ENCODE measurements at regions not wholly inside any gene's neighbourhood (a gene's known extent, or its start where the extent isn't known, plus 50 kb on each side); places are given as distances from the start of the nearest gene placed in this dataset.
A peak's percentile ranks its signal among the peaks of the same experiment; 100 is the strongest.

DNA sequence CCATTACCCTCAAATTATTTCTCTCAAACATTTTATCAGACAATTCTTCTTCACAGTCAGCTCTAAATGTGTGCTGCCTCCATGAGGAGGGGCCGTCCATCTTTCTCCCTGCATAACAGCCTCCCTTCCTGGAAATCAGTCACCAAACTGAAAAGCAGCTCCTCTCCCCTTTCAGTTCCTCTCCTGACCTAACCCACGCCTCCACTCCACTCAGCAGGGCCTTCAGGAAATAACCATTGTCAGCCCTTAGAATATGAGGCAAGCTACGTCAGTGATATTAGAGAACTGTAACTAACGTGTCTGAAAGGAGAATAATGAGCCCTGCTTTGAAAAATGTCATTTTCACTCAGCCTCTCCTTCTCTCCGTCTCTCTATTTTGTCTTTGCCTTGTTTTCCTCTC lies 116.2 kb downstream of the OLFM4 start:
- no peak for DNase-seq (ENCODE audit: low spot score)

DNA sequence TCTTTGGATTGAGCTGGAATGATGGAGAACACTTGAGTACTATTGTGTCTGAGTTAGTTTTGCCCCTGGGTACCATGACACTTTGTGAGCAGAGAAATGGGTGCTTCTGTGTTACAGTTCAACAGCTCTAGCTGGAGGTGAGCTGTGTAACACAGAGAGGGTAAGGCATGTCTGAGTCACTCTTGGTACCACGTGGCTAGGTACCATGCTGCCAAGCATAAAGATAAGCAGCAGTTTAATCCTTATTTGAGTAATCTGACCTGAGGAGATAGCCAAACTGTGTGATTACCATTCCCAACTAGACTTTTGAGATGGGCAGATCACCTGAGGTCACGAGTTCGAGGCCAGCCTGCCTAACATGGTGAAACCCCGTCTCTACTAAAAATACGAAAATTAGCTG lies 122.0 kb downstream of the OLFM4 start:
- no peak for DNase-seq (ENCODE audit: low spot score)

DNA sequence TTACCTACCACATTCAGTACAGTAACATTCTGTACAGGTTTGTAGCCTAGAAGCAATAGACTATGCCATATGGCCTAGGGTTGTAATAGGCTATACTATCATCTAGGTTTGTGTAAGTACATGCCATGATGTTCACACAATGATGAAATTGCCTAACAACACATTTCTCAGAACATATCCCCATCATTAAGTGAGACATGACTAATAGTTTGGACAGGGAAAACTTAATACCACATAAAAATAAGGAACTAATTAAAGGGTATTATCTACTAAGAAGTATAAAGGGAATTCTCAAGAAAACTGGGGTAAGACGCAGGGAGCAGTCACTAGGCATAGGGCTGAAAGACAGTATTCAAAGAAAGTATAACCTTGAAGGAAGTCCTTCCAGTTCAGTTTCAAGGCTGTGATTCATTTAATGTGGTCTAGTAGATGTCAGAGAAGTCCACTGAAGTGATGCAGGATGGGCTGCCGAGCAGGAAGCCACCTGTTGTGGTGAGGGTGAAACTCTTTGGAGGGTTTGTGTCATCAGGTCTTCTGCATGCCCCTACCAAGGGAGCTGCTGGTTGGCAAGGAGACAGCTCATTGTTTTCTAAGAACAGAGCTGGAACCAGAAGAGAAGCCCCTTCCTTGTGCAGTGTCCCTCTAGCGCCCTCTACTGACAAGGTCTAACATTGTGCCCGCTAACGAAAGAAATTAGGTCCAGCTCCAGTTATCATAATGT lies 122.9 kb downstream of the OLFM4 start:
- DNase-seq (ENCODE audit: low spot score): peak; percentile 43

DNA sequence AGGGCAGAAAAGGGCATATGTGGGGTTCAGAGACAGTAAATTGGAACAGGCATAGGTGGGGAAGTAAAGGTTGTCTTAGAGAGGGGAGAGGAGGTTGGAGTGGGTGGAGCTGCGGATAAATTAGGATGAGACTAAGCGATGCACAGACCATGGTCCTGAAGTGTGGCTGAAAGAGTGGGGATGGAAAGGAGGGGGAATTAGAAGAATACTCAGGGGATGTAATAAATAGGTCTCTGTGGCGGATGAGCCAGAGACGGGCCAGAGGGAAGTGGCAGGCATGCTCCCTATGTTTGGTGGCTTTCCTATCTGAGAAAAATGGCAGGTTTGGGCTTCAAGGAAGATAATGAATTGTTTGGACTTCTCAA lies 123.4 kb downstream of the OLFM4 start:
- DNase-seq (ENCODE audit: low spot score): no peak

DNA sequence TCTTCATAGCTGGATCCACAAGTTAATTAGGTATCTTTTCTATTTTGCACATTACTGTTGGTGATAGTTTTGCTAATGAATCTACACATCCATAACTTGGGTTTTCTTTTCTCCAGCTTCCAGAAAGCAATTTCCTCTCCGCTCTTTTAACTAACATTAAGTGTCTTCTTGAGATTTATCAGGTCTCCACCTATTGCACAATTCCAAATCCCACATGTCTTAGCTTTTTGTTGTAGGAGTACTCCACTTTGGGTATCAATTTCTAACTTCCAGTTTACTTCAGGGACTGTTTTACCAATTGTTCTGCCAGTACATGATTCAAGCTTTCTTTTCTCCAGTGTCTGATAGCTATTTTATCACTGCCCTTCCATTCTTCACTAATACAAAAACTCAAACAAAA lies 129.6 kb downstream of the OLFM4 start:
- DNase-seq (ENCODE audit: low spot score): no peak

DNA sequence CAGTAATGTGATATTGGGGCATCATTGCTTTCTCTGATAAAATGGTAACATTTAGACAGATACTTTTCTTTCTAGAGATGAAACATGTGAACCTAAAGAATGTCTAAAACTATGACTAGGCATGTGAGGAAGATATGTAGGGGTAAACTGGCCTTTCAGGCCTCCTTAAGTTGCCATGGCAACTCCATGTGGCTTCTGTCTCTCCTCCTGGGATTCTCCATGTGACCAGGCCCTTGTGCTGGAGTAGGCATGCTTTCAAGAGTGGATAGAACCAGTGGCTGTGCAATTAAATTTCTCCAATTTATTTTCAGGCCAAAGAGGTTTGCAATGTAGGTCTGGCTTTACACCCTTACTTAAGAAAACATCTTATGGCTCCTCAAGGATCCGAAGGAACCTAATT lies 130.8 kb downstream of the OLFM4 start:
- no peak for DNase-seq (ENCODE audit: low spot score)

DNA sequence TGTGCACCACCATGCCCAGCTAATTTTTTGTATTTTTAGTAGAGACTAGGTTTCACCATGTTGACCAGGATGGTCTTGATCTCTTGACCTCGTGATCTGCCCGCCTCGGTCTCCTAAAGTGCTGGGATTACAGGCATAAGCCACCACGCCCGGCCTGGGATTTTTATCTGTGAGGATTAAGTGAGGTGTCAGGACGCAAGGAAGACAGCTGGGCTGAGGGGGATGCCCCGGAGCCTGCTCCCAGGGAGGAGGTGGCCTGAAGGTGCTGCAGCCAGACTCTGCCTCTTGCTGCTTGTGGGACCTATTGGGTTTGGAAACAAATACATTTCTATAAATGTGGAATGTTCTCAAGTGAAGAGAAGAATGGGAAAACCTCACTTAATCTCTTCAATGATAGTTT lies 131.6 kb downstream of the OLFM4 start:
- DNase-seq (ENCODE audit: low spot score): no peak

DNA sequence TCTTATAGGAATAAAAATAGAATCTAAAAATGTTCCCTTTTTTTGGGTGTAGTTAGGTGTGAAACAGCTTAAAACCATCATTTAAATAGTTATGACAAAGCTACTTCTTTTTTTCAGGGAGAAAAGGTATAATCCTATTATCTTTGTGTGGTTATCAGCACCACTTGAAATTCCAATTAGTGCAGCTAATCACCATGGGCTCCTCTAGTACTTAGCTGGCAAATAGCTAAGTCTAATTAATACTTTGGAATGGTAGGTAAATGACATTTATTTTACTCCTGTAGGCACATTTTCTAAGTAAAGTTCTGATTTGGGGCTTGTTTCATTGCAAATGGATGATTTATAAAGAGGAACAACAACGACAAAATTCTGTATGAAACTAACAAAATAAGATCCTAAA lies 132.6 kb downstream of the OLFM4 start:
- DNase-seq (ENCODE audit: low spot score): no peak

DNA sequence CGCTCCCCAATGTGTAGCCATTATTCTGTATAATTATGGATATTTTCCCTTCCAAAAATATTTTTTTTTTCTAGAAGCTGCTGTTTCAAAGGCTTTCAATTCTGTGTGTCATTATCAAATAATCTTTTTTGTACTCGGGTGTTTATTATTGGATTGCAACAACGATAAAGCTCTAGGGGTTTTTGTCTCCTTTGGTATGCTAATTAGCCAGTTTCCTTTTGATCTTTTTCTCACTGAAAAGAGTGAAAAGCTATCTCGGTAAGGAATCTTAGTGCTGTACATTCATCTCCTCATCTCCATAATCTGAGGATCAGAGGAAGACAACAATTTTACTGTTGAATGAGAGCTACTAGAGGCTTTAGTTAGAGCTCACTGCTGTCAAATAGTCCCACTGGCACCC lies 136.6 kb downstream of the OLFM4 start:
- DNase-seq (ENCODE audit: low spot score): no peak

DNA sequence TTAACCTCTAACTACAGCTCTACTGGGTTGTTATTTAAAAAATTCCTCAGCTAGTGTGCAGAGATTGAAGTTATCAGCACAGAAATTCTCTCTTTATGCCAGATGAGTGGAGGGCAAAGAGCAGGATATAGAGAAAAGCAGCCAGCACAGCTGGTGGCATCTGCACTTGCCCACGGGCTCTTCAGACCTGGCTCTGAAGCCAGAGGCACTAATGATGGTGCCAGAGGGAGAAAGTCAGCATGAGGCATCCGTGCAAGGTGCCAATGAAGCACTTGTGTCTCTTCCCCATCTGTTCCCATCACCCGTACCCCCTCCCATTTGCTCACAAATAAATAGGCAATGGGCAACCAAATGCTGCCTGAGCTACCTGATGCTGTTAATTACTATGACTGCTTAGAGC lies 138.9 kb downstream of the OLFM4 start:
- no peak for DNase-seq (ENCODE audit: low spot score)

DNA sequence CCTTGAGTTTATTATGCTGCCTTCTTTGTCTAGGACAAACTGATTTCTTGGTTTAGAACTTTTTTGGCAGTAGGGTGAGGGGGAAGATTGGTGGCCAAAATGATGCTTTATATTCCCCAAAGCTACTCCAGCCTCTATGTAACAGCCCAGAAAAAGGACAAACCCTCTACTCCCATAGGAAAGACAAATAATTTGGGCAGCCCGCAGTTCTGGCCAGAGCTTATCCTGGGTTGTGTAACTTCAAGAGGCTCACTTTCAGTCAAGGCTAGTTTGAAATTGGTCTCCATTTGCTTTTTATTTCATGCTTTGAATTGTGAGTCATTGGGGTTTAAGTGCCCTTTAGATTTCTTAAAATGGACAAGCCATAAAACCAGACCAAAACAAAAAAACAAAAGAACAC lies 142.3 kb downstream of the OLFM4 start:
- no peak for DNase-seq (ENCODE audit: low spot score)

DNA sequence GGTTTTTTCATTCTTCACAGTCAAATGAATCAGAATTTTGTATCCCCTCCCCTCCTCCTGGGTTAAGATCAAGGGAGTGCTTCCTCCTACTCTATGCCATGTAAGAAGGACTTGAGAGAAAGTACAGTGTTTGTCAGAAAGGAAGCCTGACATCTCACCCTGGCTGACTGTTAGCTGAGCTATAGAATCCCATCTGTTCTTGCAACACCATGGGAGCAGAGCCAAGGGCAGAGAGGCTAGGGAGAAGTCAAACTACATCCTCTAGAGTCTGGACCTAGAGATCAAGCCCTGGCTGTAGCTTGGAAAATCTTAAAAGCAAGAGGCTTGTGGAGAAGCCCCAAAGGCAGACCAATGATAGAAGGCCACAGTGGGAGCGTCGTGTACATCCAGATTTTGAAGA lies 145.9 kb downstream of the OLFM4 start:
- no peak for DNase-seq (ENCODE audit: low spot score)

DNA sequence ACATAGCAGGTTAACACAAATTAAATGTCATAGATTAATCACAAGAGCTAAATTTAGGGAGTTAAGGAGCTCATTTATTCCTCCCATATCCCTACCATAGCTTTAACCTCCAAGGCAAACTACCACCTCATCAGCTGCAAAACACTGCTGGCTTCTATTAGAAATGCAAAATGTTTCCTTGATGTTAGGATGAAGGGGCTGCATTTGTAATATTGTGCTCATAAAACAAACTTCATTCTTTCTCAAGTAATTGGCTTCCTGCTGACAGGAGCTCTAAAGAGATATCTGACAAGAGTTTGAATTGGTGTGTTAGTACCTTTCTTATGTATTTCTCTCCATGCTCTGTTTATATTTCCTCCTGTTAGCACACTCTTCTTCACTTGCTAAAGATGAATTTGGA lies 152.1 kb downstream of the OLFM4 start:
- no peak for DNase-seq (ENCODE audit: low spot score)

DNA sequence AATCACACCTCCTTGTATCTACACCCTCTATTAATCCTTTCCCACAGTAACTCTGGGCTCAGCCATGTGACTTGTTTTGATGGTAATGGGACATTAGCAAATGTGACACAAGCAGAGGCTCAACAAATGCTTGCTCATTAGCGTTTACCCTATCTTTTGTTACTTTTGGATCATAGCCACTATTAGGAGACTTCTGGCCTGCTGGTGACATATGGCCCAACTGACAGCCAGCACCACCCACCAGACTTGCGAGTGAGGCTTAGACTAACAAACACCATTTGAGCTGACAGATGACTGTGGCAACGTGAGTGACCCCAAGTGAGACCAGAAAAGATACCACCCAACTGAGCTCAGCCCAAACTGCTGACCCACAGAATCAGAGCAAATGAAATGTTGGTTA lies 154.1 kb downstream of the OLFM4 start:
- no peak for DNase-seq (ENCODE audit: low spot score)

DNA sequence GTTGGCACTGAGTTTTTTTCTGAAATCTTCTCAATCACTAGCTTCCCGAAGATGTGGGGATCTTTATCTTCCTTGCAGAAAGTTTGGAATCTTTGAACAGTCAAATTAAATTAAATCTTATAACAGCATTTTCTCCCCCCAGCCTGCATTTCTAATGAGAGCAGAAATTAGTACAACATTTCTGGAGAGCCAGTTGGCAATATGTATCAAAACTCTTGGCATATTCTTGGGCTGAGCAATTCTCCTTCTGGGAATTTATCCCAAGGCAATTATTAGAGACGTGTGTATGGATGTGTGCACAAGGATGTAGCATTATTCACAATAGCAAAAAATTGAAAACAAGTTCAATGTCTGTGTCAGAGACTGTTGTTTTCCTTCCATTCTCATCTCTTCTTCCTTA lies 159.5 kb downstream of the OLFM4 start:
- DNase-seq (ENCODE audit: low spot score): no peak

DNA sequence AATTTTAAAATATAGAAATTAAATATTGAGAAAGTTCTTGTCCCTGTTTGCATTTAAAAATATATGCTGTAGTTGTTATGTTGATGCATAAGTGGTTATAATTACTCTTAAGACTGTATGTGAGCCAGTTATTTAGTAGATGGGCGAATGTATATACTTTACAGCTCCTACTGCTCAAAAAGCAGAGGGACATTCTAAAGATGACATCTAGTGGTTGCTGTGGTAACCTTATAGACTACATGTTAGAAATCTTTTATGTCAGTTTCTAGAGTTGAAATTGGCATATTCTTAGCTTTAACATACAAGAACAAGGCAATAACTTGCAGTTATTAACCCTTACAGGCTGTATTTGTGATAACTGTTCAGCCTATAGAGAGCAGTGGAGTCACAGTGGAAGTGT lies 160.5 kb downstream of the OLFM4 start:
- no peak for DNase-seq (ENCODE audit: low spot score)

DNA sequence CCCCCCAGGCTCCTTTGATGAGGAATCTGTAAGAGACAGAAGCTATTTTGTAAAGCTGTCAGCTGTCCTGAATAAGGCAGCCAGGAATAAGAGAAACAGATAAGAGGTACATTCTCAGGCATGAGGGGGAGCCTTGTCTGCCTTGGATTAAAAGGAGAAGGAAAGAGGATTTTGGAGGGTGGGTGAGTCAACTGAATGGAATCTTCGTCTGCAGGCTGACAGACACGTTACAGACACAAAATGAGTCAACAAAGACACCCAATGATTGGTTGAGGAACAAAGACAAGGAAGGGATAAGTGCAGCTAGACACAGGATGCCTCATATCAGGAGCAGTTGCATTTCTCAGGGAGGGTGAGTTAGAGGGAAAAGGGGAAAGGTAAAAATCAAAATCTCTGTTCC lies 162.5 kb downstream of the OLFM4 start:
- peak; percentile 86 for DNase-seq (ENCODE audit: low spot score)

DNA sequence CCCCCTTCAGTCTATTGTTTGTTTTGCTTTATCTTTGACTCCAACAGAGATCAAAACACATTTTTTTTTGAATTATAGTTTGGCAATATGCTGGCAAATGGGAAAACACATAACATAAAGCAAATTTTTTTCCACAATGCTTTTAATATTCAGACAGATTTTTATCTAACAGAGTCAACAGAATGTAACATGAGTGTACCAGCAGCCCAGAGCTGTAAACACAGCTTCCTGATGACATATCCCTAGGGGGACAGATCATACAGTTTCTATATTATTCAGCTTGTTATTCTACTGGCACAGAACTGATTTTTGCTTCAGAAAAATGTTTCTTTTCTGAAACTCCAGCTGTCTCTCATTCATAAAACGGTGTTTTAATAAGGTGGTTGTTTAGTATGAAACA lies 168.8 kb downstream of the OLFM4 start:
- no peak for DNase-seq (ENCODE audit: low spot score)

DNA sequence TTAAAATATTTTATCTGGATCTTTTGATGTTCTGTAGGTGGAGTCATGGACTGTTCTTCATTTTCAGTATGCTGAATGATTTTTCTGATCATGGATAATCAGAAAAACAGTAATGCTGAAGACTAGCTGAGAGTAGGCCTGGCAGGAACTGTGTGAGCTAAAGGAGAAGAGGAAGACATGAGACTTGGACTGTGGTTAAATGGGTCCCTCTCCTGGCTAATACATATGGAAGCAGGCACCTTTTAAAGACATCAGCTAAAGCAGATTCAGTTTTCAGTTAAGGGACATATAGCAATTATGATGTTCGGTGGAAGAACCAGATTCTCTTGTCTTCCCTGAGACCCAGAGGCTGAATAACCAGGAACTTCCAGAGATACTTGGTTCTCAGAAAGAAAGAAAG lies 169.4 kb downstream of the OLFM4 start:
- DNase-seq (ENCODE audit: low spot score): no peak

DNA sequence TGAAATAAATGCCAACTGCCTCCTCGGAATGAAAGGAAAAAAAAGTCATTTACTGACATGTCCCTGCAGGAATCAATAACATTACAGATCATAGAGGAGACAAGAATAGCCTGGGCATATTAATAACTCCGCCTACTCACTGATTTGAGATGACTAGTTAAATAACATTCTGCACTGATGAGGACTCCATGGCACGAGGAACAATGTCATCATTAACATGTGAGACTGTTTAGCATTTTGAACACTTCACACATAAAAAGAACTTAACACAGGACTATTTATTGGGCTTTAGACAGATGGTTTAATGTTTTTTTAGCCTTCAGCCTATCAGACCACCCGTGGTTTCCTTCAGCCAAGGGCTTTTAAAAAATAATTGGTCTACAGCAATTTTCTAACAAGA lies 170.1 kb downstream of the OLFM4 start:
- DNase-seq (ENCODE audit: low spot score): peak; percentile 15

DNA sequence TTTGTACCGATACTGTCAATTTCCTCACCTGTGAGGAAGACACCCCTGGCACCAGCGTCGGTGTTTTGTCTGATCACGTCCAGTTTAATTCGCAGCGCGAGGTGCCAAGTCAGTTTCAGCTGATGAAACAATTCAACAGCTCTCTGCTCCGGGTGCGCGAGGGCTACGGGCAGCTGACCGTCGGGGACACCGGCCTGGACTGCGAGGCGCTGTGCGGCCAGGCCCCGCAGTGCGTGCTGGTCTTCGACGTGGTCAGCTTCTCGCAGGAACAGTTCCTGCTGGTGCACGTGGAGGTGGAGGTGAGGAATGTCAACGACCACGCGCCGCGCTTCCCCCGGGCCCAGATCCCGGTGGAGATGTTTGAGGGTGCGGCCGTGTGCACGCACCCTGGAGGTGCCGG lies 171.5 kb downstream of the OLFM4 start:
- DNase-seq (ENCODE audit: low spot score): no peak

DNA sequence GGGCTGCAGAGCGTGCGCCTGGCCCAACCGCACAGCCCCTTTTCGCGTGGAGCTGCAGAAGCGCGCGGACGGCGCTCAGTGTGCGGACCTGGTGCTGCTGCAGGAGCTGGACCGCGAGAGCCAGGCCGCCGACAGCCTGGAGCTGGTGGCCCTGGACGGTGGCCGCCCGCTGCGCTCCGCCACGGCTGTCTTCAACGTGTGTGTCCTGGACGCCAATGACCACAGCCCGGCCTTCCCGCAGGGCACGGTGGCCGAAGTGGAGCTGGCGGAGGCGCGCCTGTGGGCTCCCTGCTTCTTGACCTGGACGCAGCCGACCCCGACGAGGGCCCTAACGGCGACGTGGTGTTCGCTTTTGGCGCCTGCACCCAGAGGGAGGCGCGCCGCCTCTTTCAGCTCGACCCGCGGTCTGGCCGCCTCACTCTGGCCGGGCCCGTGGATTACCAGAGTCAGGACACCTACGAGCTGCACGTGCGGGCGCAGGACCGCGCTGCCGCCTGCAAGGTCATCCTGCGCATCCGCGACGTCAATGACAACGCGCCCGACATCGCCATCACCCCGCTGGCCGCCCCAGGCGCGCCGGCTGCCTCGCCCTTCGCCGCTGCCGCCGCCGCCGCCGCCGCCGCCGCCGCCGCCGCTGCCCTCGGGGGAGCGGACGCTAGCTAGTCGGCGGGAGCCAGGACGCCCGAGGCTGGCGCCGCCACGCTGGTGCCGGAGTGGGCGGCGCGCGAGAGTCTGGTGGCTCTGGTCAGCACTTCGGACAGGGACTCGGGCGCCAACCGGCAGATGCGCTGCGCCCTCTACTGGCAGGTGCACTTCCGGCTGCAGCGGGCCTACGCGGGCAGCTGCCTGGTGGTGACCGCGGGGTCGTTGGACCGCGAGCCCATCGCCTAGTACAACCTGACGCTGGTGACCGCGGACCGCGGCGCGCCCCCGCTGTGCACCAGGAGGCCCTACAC lies 172.2 kb downstream of the OLFM4 start:
- DNase-seq (ENCODE audit: low spot score): peak; percentile 59

DNA sequence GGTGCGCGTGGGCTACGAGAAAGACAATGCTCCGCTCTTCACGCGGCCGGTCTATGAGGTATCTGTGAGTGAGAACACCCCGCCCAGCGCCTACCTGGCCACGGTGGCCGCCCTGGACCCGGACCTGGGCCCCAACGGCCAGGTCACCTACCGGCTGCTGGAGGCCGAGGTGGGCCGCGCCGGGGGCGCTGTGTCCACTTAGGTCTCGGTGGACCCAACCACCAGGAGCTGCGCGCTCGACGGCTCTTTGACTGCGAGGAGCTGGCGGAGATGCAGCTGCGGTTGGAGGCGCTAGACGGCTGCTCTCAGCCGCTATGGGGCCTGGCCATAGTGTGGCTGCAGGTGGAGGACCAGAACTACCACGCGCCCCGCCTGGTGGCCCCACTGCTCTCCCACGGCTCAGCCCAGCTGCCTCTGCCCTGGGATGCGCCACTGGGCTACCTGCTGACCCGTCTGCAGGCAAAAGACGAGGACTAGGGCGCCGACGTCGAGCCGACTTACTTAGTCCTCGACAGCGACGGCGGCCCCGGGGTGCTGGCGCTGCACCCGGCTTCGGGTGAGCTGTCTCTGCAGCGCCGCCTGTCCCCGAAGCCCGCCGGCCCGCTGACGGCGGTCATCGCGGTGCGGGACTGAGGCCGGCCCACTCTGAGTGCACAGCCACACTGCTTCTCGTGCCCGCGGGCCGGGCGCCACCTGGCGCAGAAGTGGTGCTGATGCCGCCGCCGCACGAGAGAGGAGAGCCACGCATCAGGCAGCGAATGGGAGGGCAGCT lies 173.0 kb downstream of the OLFM4 start:
- no peak for DNase-seq (ENCODE audit: low spot score)

Measured in COLO829 (cell line).